ENCODE measurements at regions not wholly inside any gene's neighbourhood (a gene's known extent, or its start where the extent isn't known, plus 50 kb on each side); places are given as distances from the start of the nearest gene placed in this dataset.

DNA sequence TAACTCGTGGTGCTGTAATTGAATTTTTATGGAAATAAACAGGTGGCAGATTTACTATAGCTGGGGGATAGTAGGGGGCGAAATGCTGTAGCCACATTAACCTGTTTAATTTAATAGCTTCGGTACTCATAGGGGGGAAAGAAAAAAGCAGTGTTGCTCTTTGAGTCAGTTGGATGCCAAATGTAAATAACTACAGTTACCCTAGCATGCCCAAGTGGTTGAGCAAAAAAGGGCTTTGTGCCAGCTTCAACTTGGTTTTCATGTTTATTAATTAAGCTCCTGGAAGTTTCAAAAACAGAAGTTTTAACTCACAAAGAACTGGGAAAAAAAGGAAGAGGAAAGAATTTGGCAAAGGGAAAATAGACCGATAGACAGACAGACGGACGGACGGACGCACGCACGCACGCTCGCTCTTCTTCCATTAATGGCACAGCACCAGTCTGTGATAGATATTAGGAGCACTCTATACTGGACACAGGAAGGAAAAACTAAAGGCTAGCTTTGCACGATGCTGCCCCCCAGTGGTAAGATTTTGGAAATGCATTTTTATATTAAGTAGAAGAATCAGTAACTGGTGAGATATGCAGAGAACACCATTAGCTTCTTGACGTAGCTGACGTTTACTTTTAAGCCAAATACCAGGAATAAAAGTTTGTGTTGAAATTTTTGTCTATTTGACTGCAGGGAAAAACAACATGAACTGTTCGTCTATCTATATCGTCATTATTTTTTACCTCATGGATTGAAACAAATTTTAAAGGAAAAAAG is 151.8 kb downstream of the SLC7A11 start:
- peak; percentile 17 for DNase-seq (ENCODE audit: low read depth, low spot score)
- Histone ChIP-seq H3K4me1 (ENCODE audit: control insufficient read depth, insufficient read depth, low read length) (no peaks in the 10 kb centered on the region), H3K9ac (ENCODE audit: control insufficient read depth, insufficient read depth, low read length) (no peak overlapping the region), H2AFZ (ENCODE audit: control insufficient read depth, low read depth, low read length) (no peak overlapping the region), H4K20me1 (ENCODE audit: control insufficient read depth, insufficient read depth) (no peaks in the 10 kb centered on the region), H3K27me3 (replicated peaks in 1 of 2; ENCODE audit: control insufficient read depth in 2 of 2, insufficient read depth in 2 of 2, low read length in 1 of 2) (no peaks in the 10 kb centered on the region; a peak in 1 of 4 replicates), H3K4me2 (ENCODE audit: control insufficient read depth, insufficient read depth) (no peak overlapping the region), H3K36me3 (ENCODE audit: control insufficient read depth in 2 of 2, insufficient read depth in 2 of 2, low read length in 1 of 2) (no peaks in the 10 kb centered on the region), H3K4me3 (no peak overlapping the region), H3K27ac (ENCODE audit: control insufficient read depth, insufficient read depth) (no peak overlapping the region), H3K79me2 (ENCODE audit: control insufficient read depth, insufficient read depth, low read length) (no peaks in the 10 kb centered on the region), H3K9me3 (replicated peaks; ENCODE audit: control insufficient read depth, insufficient read depth, low read length) (no peaks in the 10 kb centered on the region)
- SMC1A ChIA-PET (ENCODE audit: uncharacterized antibody, unreplicated experiment): interaction anchor here (0.7 to 3.2 kb wide), 38 partner anchors 9 to 966 kb away, joined by 3 to 25 read pairs (median 4); no protein-coding TSS in a partner anchor
- TF ChIP-seq RAD21 (IDR thresholded peaks at IDR 0.05; ENCODE audit: insufficient read depth, low read depth, low read length): peak; percentile 73
- TF ChIP-seq SMC3 (IDR thresholded peaks at IDR 0.05; ENCODE audit: borderline replicate concordance, low read length): peak; percentile 77
- TF ChIP-seq NFYB (IDR thresholded peaks at IDR 0.05; ENCODE audit: insufficient read depth, low read depth, low read length): no peak
- peak; percentile 14 for TF ChIP-seq SIX5 (IDR thresholded peaks at IDR 0.05; ENCODE audit: low read depth, low read length, severe bottlenecking)
- TF ChIP-seq YY1 (IDR thresholded peaks at IDR 0.05; ENCODE audit: low read depth, low read length): 0 out of 2 replicates have a peak, but pooled peaks have one; percentile 14
- TF ChIP-seq, protein P1, sequence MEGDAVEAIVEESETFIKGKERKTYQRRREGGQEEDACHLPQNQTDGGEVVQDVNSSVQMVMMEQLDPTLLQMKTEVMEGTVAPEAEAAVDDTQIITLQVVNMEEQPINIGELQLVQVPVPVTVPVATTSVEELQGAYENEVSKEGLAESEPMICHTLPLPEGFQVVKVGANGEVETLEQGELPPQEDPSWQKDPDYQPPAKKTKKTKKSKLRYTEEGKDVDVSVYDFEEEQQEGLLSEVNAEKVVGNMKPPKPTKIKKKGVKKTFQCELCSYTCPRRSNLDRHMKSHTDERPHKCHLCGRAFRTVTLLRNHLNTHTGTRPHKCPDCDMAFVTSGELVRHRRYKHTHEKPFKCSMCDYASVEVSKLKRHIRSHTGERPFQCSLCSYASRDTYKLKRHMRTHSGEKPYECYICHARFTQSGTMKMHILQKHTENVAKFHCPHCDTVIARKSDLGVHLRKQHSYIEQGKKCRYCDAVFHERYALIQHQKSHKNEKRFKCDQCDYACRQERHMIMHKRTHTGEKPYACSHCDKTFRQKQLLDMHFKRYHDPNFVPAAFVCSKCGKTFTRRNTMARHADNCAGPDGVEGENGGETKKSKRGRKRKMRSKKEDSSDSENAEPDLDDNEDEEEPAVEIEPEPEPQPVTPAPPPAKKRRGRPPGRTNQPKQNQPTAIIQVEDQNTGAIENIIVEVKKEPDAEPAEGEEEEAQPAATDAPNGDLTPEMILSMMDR (IDR thresholded peaks at IDR 0.05 in 2 of 3, conservative IDR thresholded peaks at IDR 0.05 in 1 of 3; ENCODE audit: control insufficient read depth in 2 of 3, extremely low read depth in 1 of 3, insufficient read depth in 1 of 3, low read depth in 3 of 3, low read length in 3 of 3): peak; percentile 68 to 77 (median 71)
- intact Hi-C loops (cut with micrococcal nuclease; ENCODE audit: unreplicated experiment): loop anchor here (1.0 to 5.0 kb wide), 6 partner anchors 55 to 780 kb away; no protein-coding TSS in a partner anchor
- BruUV-seq (replicated peaks): no TSS peak
- CTCF ChIA-PET: interaction anchor here (0.6 to 5.7 kb wide), 50 partner anchors 9 to 1859 kb away, joined by 3 to 60 read pairs (median 4); no protein-coding TSS in a partner anchor
- peak; percentile 94 for ATAC-seq
- FAIRE-seq: no peak
- POLR2A ChIA-PET: interaction anchor here (0.6 kb wide), 1 partner anchor 70 kb away, joined by 3 read pairs; no protein-coding TSS in a partner anchor
- WGBS (ENCODE audit: insufficient coverage, insufficient replicate concordance, low lambda C conversion rate, missing lambda C conversion rate): 15% methylated on average over 17 of the region's 17 CpGs
- in situ Hi-C loops (cut with MboI): no loop called here
- RAD21 ChIA-PET (ENCODE audit: unreplicated experiment): interaction anchor here (0.9 to 2.0 kb wide), 17 partner anchors 8 to 966 kb away, joined by 3 to 19 read pairs (median 3); no protein-coding TSS in a partner anchor

Data from GM12878 (cell line).